ENCODE measurements at regions not wholly inside any gene's neighbourhood (a gene's known extent, or its start where the extent isn't known, plus 50 kb on each side); places are given as distances from the start of the nearest gene placed in this dataset.

DNA sequence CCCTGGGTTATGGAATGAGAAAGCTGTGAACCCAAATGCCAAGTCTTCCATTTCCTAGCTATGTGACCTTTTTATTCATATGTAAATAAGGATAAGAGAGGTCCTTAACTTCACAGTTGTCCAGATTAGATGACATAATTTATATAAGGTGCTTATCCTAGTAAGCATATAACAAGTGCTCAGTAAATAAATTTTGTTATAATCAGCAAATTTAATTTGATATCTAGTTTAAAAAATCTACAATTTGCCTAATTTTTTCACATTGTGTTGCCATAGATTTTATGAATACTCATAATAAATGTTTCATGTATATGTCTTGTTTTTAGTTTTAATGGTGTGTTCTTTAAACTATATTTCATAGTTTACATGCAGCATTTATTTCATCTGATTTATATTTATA lies 130.4 kb upstream of the SPRY1 start:
- intact Hi-C loops (cut with DNase I) = no loop called here
- Histone ChIP-seq H3K4me3 (no peak overlapping the region), H3K4me1 (no peaks in the 10 kb centered on the region), H3K36me3 (no peaks in the 10 kb centered on the region), H3K27ac (replicated peaks in 1 of 4) (no peak overlapping the region), H3K9me3 (no peaks in the 10 kb centered on the region), H3K27me3 (no peaks in the 10 kb centered on the region)
- no peak for DNase-seq (ENCODE audit: extremely low spot score)
- no peak for TF ChIP-seq POLR2AphosphoS5 (IDR thresholded peaks at IDR 0.05)

DNA sequence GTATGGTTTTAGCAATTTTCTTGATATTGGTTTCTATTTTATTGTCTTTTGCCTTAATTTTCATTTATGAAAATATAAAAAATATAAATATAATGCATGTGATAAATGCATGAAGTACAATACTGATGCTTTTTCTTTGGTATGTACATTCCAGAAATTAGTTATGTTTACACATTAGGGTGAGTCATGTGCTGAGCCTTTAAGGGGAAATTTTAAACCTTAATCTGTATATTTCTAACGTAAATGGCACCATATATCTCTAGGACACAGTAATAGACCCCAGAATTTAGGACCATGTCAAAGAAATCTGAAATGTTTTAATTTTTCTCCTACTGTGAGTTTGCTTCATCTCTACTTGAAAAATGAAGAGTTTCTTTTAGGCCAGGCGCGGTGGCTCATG lies 117.8 kb upstream of the SPRY1 start:
- no peaks in the 10 kb centered on the region for H3K36me3 ChIP-seq
- WGBS = 95% methylated on average over 3 of the region's 3 CpGs
- TF ChIP-seq, protein P1, sequence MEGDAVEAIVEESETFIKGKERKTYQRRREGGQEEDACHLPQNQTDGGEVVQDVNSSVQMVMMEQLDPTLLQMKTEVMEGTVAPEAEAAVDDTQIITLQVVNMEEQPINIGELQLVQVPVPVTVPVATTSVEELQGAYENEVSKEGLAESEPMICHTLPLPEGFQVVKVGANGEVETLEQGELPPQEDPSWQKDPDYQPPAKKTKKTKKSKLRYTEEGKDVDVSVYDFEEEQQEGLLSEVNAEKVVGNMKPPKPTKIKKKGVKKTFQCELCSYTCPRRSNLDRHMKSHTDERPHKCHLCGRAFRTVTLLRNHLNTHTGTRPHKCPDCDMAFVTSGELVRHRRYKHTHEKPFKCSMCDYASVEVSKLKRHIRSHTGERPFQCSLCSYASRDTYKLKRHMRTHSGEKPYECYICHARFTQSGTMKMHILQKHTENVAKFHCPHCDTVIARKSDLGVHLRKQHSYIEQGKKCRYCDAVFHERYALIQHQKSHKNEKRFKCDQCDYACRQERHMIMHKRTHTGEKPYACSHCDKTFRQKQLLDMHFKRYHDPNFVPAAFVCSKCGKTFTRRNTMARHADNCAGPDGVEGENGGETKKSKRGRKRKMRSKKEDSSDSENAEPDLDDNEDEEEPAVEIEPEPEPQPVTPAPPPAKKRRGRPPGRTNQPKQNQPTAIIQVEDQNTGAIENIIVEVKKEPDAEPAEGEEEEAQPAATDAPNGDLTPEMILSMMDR (IDR thresholded peaks at IDR 0.05) = no peak
- no peak for TF ChIP-seq EP300 (IDR thresholded peaks at IDR 0.05)
- TF ChIP-seq POLR2AphosphoS5 (IDR thresholded peaks at IDR 0.05) = no peak
- no peak for TF ChIP-seq POLR2A (IDR thresholded peaks at IDR 0.05; ENCODE audit: low read depth)
- H3K27me3 ChIP-seq = no peaks in the 10 kb centered on the region
- intact Hi-C loops (cut with DNase I) = no loop called here
- H3K4me3 ChIP-seq = no peak overlapping the region
- no peak for DNase-seq (ENCODE audit: extremely low spot score)
- no peaks in the 10 kb centered on the region for H3K9me3 ChIP-seq
- peaks cover 0 to 6% (median 4%) of the 10 kb centered on the region in 4 donors for H3K4me1 ChIP-seq
- H3K27ac ChIP-seq (replicated peaks in 1 of 4) = no peak overlapping the region

DNA sequence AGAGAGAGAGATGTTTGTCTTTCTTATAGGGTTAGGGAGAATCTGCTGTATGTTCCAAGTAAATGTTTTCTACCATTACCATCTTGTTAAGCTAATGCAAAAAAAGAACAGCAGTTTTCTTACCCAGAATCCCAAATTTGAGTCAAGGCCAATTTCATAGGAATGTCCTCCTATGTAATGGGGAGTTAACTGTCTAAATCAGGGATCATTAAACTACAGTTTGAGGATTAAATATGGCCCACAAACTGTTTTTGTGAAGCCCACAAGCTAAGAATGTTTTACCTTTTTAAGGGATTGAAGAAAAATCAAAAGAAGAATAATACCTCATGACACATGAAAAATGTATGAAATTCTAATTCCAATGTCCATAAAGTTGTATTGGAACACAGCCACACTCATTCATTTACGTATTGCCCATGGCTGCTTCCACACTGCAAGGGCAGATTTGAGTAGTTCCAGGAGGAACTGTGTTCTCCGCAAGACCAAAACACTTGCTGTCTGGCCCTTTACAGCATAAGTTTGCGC lies 113.2 kb upstream of the SPRY1 start:
- intact Hi-C loops (cut with DNase I) = no loop called here
- 68% methylated on average over 3 of the region's 3 CpGs for WGBS
- no peaks in the 10 kb centered on the region for H3K27me3 ChIP-seq
- H3K27ac ChIP-seq (replicated peaks in 1 of 4) = peak overlapping the region in 3 of 4 donors; percentile 31 to 58 (median 54)
- H3K4me3 ChIP-seq = no peak overlapping the region
- TF ChIP-seq EP300 (IDR thresholded peaks at IDR 0.05) = no peak
- TF ChIP-seq, protein P1 (IDR thresholded peaks at IDR 0.05) = no peak
- no peak for TF ChIP-seq POLR2AphosphoS5 (IDR thresholded peaks at IDR 0.05)
- TF ChIP-seq POLR2A (IDR thresholded peaks at IDR 0.05; ENCODE audit: low read depth) = no peak
- peaks cover 0 to 6% (median 0%) of the 10 kb centered on the region in 4 donors for H3K9me3 ChIP-seq
- peaks cover 4 to 26% (median 21%) of the 10 kb centered on the region in 4 donors for H3K4me1 ChIP-seq
- no peaks in the 10 kb centered on the region for H3K36me3 ChIP-seq
- DNase-seq (ENCODE audit: extremely low spot score) = no peak

DNA sequence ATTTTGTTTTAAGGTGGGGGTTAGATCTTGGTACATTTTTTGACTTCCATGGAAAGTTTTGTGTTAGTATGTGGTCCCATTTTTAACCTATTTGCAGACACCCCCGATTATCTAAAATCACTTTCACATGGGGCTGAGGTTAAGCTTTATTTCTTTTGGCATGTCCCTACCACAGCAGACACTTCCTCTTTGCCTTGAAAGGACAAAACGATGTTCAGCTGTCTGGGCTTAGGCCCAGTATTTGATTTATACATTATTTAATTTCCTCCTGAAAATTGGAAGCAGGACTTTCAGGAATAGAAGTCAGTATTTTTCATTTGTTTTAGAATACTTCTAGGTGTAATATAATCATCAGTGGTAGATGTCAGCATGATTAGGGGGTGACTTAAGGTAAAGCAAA lies 112.4 kb upstream of the SPRY1 start:
- WGBS = 0% methylated on average over 2 of the region's 2 CpGs
- TF ChIP-seq, protein P1 (IDR thresholded peaks at IDR 0.05) = no peak
- peak in 1 of 2 donors; percentile 34 for TF ChIP-seq POLR2AphosphoS5 (IDR thresholded peaks at IDR 0.05)
- intact Hi-C loops (cut with DNase I) = no loop called here
- no peak for DNase-seq (ENCODE audit: extremely low spot score)
- H3K4me1 ChIP-seq = peaks cover 4 to 26% (median 21%) of the 10 kb centered on the region in 4 donors
- H3K4me3 ChIP-seq = no peak overlapping the region
- H3K9me3 ChIP-seq = peaks cover 0 to 6% (median 0%) of the 10 kb centered on the region in 4 donors
- H3K36me3 ChIP-seq = no peaks in the 10 kb centered on the region
- peak overlapping the region; percentile 2 to 58 (median 42) for H3K27ac ChIP-seq (replicated peaks in 1 of 4)
- H3K27me3 ChIP-seq = no peaks in the 10 kb centered on the region

DNA sequence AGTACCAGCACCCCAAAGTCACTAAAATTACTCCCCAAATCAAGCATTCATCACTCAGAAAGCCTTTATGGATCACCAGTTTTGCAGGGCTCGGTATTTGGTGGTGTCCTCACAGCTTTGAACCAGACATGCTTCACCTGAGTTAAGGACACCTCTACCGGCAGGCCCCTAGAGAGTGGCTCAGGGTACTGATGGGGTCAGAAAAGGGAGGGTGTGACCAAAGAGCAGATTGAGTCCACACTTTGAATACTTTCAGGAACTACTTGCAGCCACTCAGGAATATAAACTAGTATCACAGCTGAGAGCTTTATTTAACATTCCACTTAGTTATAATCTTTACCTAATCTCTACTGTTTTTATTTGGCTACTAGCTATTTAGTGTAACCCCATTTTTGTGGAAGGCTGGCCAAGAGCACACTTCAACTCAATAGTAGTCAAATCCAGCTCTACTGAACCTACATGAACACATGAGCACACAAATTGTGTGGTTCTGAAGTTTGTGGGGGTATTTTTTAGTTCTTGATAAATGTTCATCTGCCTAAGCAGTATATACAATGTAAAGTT lies 109.6 kb upstream of the SPRY1 start:
- Histone ChIP-seq H3K9me3 (peaks cover 0 to 30% (median 24%) of the 10 kb centered on the region in 4 donors), H3K36me3 (no peaks in the 10 kb centered on the region), H3K4me1 (peaks cover 4 to 26% (median 21%) of the 10 kb centered on the region in 4 donors), H3K27me3 (no peaks in the 10 kb centered on the region), H3K27ac (replicated peaks in 1 of 4) (no peak overlapping the region), H3K4me3 (no peak overlapping the region)
- intact Hi-C loops (cut with DNase I) = no loop called here
- WGBS = 96% methylated on average over 2 of the region's 2 CpGs
- TF ChIP-seq, protein P1 (IDR thresholded peaks at IDR 0.05) = no peak
- DNase-seq (ENCODE audit: extremely low spot score) = no peak

All from esophagus muscularis mucosa (tissue), 4 donors.